ENCODE measurements at regions not wholly inside any gene's neighbourhood (a gene's known extent, or its start where the extent isn't known, plus 50 kb on each side); places are given as distances from the start of the nearest gene placed in this dataset.

DNA sequence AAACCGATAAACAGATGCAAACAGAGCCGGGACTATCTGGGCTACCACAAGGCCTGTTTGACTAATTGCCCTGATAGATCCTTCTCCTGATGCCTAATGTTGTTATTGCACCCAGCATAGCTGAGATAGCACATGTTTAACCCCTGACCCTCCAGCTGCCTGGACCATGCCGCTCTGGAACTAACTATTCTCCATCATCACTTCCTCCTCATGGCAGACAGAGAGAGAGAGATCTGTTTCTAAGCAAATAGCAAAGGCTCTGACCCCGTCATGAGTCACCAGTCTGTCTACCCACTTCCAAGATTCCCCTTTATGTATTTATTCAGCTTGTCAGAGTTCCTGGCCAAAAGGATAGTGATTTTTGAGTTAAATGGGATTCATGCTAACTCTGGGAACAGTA is 58.2 kb upstream of the FLRT2 start:
- TF ChIP-seq, protein P1, sequence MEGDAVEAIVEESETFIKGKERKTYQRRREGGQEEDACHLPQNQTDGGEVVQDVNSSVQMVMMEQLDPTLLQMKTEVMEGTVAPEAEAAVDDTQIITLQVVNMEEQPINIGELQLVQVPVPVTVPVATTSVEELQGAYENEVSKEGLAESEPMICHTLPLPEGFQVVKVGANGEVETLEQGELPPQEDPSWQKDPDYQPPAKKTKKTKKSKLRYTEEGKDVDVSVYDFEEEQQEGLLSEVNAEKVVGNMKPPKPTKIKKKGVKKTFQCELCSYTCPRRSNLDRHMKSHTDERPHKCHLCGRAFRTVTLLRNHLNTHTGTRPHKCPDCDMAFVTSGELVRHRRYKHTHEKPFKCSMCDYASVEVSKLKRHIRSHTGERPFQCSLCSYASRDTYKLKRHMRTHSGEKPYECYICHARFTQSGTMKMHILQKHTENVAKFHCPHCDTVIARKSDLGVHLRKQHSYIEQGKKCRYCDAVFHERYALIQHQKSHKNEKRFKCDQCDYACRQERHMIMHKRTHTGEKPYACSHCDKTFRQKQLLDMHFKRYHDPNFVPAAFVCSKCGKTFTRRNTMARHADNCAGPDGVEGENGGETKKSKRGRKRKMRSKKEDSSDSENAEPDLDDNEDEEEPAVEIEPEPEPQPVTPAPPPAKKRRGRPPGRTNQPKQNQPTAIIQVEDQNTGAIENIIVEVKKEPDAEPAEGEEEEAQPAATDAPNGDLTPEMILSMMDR (tag by site-specific recombination; IDR thresholded peaks at IDR 0.05), result no peak
- TF ChIP-seq, protein P2, sequence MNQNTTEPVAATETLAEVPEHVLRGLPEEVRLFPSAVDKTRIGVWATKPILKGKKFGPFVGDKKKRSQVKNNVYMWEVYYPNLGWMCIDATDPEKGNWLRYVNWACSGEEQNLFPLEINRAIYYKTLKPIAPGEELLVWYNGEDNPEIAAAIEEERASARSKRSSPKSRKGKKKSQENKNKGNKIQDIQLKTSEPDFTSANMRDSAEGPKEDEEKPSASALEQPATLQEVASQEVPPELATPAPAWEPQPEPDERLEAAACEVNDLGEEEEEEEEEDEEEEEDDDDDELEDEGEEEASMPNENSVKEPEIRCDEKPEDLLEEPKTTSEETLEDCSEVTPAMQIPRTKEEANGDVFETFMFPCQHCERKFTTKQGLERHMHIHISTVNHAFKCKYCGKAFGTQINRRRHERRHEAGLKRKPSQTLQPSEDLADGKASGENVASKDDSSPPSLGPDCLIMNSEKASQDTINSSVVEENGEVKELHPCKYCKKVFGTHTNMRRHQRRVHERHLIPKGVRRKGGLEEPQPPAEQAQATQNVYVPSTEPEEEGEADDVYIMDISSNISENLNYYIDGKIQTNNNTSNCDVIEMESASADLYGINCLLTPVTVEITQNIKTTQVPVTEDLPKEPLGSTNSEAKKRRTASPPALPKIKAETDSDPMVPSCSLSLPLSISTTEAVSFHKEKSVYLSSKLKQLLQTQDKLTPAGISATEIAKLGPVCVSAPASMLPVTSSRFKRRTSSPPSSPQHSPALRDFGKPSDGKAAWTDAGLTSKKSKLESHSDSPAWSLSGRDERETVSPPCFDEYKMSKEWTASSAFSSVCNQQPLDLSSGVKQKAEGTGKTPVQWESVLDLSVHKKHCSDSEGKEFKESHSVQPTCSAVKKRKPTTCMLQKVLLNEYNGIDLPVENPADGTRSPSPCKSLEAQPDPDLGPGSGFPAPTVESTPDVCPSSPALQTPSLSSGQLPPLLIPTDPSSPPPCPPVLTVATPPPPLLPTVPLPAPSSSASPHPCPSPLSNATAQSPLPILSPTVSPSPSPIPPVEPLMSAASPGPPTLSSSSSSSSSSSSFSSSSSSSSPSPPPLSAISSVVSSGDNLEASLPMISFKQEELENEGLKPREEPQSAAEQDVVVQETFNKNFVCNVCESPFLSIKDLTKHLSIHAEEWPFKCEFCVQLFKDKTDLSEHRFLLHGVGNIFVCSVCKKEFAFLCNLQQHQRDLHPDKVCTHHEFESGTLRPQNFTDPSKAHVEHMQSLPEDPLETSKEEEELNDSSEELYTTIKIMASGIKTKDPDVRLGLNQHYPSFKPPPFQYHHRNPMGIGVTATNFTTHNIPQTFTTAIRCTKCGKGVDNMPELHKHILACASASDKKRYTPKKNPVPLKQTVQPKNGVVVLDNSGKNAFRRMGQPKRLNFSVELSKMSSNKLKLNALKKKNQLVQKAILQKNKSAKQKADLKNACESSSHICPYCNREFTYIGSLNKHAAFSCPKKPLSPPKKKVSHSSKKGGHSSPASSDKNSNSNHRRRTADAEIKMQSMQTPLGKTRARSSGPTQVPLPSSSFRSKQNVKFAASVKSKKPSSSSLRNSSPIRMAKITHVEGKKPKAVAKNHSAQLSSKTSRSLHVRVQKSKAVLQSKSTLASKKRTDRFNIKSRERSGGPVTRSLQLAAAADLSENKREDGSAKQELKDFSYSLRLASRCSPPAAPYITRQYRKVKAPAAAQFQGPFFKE (tag by site-specific recombination; IDR thresholded peaks at IDR 0.05; ENCODE audit: borderline replicate concordance), result no peak
- TF ChIP-seq RBAK (tag by site-specific recombination; IDR thresholded peaks at IDR 0.05), result no peak
- TF ChIP-seq ZNF561 (tag by site-specific recombination; IDR thresholded peaks at IDR 0.05; ENCODE audit: borderline replicate concordance), result no peak
- TF ChIP-seq ZNF184 (tag by site-specific recombination; IDR thresholded peaks at IDR 0.05), result no peak
- TF ChIP-seq IKZF3 (tag by site-specific recombination; IDR thresholded peaks at IDR 0.05), result no peak
- no peak for TF ChIP-seq ZNF707 (tag by site-specific recombination; IDR thresholded peaks at IDR 0.05)
- TF ChIP-seq, protein P3, sequence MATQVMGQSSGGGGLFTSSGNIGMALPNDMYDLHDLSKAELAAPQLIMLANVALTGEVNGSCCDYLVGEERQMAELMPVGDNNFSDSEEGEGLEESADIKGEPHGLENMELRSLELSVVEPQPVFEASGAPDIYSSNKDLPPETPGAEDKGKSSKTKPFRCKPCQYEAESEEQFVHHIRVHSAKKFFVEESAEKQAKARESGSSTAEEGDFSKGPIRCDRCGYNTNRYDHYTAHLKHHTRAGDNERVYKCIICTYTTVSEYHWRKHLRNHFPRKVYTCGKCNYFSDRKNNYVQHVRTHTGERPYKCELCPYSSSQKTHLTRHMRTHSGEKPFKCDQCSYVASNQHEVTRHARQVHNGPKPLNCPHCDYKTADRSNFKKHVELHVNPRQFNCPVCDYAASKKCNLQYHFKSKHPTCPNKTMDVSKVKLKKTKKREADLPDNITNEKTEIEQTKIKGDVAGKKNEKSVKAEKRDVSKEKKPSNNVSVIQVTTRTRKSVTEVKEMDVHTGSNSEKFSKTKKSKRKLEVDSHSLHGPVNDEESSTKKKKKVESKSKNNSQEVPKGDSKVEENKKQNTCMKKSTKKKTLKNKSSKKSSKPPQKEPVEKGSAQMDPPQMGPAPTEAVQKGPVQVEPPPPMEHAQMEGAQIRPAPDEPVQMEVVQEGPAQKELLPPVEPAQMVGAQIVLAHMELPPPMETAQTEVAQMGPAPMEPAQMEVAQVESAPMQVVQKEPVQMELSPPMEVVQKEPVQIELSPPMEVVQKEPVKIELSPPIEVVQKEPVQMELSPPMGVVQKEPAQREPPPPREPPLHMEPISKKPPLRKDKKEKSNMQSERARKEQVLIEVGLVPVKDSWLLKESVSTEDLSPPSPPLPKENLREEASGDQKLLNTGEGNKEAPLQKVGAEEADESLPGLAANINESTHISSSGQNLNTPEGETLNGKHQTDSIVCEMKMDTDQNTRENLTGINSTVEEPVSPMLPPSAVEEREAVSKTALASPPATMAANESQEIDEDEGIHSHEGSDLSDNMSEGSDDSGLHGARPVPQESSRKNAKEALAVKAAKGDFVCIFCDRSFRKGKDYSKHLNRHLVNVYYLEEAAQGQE (tag by site-specific recombination; IDR thresholded peaks at IDR 0.05), result no peak
- TF ChIP-seq, protein P4, sequence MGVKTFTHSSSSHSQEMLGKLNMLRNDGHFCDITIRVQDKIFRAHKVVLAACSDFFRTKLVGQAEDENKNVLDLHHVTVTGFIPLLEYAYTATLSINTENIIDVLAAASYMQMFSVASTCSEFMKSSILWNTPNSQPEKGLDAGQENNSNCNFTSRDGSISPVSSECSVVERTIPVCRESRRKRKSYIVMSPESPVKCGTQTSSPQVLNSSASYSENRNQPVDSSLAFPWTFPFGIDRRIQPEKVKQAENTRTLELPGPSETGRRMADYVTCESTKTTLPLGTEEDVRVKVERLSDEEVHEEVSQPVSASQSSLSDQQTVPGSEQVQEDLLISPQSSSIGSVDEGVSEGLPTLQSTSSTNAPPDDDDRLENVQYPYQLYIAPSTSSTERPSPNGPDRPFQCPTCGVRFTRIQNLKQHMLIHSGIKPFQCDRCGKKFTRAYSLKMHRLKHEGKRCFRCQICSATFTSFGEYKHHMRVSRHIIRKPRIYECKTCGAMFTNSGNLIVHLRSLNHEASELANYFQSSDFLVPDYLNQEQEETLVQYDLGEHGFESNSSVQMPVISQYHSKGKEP (tag by site-specific recombination; IDR thresholded peaks at IDR 0.05), result no peak
- TF ChIP-seq ZFP3 (tag by site-specific recombination; IDR thresholded peaks at IDR 0.05; ENCODE audit: low read depth), result no peak
- TF ChIP-seq, protein P5, sequence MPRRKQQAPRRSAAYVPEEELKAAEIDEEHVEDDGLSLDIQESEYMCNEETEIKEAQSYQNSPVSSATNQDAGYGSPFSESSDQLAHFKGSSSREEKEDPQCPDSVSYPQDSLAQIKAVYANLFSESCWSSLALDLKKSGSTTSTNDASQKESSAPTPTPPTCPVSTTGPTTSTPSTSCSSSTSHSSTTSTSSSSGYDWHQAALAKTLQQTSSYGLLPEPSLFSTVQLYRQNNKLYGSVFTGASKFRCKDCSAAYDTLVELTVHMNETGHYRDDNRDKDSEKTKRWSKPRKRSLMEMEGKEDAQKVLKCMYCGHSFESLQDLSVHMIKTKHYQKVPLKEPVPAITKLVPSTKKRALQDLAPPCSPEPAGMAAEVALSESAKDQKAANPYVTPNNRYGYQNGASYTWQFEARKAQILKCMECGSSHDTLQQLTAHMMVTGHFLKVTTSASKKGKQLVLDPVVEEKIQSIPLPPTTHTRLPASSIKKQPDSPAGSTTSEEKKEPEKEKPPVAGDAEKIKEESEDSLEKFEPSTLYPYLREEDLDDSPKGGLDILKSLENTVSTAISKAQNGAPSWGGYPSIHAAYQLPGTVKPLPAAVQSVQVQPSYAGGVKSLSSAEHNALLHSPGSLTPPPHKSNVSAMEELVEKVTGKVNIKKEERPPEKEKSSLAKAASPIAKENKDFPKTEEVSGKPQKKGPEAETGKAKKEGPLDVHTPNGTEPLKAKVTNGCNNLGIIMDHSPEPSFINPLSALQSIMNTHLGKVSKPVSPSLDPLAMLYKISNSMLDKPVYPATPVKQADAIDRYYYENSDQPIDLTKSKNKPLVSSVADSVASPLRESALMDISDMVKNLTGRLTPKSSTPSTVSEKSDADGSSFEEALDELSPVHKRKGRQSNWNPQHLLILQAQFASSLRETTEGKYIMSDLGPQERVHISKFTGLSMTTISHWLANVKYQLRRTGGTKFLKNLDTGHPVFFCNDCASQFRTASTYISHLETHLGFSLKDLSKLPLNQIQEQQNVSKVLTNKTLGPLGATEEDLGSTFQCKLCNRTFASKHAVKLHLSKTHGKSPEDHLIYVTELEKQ (tag by site-specific recombination; IDR thresholded peaks at IDR 0.05; ENCODE audit: borderline replicate concordance), result no peak
